Brain pericyte (primary cell): ENCODE measurements at regions not wholly inside any gene's neighbourhood (a gene's known extent, or its start where the extent isn't known, plus 50 kb on each side); places are given as distances from the start of the nearest gene placed in this dataset.
A peak's percentile ranks its signal among the peaks of the same experiment; 100 is the strongest.

Experiments
- DNase-seq: peaks from one replicate; pipeline ENCODE4 v3.0.0-alpha.2; 2012; ENCODE audit warnings: low read depth, low spot score

GRCh38 chr1:47554082-47554481, 116.2 kb downstream of the FOXD2 start:
- no peak for DNase-seq

DNA sequence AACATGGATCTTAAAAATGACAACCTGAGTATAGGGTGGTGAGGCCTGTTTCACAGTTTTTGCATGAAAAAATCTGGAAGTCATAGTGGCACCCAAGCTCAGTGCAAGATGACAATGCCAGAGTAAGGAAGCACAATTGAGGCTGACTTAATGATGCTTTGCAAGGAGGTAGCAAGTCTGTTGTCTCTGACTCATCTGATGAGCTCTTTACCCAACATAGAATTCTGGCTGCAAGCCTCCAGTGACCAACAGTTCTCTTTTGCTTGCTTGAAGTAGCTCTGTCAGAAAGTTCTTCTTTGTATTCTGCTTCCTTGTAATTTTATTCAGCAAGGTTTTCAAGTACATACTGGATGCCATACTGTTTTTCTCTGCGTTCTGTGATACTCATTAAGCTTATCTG, 117.1 kb downstream of the FOXD2 start:
- no peak for DNase-seq

DNA sequence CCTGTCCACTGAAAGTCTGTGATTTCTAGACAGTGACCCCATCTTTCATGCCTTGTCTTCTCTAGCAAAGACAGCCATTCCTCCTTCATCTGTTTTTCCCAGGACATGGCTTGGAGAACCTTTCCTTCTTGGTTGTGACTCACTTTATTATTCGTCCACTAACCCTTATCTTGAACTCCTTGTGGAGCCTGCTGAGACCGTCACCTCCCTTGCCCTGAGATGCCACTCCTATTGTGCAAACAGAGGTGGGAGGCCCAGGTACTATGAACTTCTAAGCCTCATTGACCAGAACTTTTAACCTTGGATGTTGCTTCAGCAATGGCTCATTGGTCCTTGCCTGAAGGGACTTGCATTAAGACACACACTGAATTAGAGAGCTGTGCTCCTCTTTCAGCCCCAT, 117.5 kb downstream of the FOXD2 start:
- no peak for DNase-seq

DNA sequence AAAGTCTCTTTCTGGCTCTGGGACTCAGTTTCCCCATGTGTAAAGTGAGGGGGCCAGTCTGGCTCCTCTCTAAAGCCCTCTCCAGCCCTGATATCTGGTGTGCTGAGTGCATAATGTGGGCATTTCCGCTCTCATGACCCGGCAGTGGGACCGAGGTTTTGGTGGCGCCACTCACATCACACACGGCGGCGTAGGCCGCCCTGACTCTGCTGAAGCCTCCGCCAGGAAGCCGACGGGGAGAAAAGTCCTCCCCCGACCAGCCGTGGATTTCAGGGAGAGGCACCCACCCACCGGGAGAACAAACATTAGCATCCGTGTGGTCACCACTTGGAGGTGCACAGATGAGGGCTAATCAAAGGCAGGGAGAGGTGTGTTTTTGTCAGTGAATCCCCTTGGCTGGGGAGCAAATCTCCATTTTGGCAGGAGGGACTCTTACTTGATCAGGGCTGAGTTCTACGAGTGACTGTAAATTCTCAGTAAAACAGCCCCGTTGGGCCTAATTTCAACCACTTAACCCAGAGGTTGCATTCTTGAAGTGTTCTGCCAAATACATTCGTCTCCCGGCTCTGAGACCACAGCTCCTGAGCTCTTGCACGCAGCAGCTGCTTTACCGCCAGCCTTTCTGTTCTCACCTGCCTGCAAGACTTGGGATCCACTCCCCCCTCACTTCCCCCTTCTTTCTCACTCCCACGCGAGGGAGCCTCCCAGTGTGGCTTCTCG, 118.2 kb downstream of the FOXD2 start:
- no peak for DNase-seq

GRCh38 chr1:47557066-47557465, 119.2 kb downstream of the FOXD2 start:
- no peak for DNase-seq

- no peak for DNase-seq
These were observed 121.1 kb downstream of the FOXD2 start for GRCh38 chr1:47558601-47559593.

DNA sequence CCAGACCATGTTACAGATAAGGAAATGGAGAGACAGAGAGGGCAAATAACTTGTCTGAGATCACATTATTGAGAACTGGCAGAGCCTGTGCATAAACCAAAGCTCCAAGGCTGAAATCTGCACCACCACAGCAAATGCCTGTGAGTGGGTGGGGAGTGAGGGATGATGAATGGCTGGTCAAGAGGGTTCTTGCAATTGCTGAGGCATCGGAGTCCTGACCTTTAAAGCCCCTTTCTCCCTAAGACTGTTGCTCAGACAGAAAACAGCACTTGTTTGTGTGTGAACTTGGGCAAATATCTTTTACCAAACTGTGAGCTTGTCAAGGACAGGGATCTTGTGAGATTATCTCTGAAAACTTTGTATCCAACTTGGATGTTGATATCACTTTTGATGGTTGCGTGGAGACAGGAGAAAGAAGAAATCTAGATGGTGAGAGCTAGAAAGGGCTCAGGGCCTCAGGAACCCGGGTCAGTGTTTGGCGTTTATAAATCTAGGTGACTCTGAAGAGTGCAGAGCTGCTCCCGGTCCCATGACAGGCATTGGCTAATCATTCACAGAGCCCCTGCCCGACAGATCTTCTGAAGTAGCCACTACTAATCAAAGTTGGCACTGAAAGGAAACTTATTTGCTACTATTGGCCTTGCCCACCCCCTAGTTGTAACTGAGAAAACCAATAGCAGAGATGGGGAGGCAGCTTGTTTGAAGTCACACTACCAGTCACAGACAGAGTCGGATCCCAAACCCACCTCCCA, 122.3 kb downstream of the FOXD2 start:
- DNase-seq, result no peak

DNA sequence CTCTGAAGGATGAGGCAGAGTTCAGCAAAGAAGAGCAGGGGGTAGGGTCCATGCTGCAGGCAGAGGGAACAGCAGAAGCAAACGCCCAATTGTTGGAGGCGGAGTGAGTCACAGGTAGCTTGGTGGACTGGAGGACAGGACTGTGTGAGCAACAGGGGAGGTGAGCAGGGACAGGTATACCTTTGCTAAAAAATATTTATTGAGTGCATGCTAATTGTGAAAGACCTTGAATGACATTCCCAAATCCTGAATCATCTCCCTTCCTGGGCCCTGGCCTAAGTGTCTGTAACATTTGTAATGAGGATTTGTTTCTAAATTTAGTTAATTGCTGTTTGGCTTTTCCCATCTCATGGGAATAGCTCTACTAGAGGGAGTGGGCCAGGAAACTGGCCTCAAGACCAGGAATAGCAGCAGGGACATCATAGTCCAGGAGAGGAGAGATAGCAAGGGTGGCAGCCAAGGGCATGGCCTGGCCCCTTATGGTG, 123.7 kb downstream of the FOXD2 start:
- DNase-seq, result no peak

DNA sequence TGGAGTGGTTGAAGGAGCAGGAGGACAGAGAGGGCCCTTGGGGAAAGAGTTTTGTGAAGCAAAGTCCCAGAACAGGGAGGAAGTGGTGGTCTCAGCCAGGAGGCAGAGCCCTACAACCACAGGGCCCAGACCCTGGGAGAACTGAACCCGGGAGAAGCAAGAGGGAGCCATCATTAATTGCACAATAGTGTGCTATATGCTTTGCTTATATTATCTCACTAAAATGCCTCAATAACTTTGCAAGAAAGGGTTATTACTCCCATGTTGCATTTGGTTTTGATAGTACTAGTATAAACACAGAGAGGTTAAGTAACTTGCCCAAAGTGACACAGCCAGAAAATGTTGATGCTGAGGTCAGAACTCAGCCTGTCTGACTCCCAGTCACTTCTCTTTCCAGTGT, 124.3 kb downstream of the FOXD2 start:
- no peak for DNase-seq

DNA sequence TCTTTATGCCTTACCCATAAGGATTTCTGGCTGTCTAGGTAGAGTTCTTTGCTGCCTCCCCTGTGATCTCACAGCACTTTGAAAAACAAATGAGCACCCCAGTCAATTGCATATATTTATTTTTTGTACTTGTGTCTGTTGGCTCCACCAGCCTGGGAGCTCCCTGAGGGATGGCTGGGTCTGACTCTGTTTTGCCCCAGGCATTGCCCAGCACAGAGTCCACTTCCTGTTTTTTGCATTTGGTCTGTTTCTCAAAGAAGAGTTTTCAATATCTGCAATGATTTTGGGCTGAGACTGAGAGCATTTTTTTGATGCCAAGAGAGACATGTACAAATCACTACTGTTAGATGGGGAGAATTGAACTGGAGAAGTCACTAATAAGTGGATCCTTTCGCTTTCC, 125.0 kb downstream of the FOXD2 start:
- DNase-seq, result no peak

- DNase-seq, result no peak
These were observed 125.4 kb downstream of the FOXD2 start for GRCh38 chr1:47563201-47563600.

DNA sequence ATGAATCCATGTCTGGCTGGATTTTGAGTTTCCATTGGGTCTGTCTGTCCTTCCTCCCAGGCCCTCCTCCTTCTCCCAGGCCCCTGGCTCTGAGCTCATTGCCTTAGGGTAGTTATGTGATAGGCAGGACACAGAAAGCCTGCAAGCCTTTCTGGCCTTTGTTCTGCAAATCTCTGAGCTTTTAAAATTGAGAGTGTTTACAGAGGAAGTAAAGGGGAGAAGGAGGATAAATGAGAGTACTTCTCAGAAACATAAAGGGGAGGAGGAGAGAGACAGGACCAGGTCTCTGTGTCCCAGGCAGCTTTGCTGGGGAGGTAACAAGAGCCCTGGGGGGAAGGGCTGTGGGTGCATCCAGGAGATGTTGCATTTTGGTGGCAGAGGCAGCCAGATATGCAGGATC, 126.7 kb downstream of the FOXD2 start:
- no peak for DNase-seq

DNA sequence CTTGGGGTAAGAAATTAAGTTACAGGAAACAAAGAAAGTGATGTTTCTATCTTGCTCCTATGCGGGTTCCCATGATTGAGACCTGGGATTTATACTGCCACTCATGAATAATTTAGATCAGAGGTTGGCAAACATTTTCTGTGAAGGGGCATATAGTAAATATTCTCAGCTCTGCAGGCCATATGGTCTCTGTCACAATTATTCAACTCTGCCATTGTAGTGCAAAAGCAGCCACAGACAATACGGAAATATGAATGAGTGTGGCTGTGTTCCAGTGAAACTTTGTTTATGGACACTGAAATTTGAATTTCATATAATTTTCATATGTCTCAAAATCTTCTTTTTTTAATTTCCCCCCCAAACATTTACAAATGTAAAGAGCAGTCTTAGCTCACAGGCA, 127.2 kb downstream of the FOXD2 start:
- DNase-seq, result no peak

DNA sequence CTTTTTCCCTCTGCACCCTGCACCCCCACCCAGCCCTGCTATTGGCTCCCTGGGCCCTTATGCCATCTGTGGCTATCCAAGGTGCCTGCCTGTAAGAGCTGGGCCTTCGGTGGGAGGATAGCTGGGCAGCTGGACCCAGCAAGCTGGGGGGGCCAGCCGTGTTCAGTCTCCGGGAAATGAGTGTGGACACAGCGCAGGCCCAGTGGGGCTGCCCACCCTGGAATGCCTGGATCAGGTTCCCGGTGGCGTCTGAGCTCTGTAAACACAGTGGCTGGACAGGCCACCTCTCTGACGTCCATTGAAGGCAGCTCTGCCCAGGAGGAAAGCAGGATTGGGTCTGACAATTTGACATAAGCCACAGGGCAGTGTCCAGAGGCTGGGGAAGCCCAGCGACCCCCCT, 127.8 kb downstream of the FOXD2 start:
- no peak for DNase-seq

- DNase-seq, result no peak
These were observed 130.9 kb downstream of the FOXD2 start for GRCh38 chr1:47568763-47569162.

DNA sequence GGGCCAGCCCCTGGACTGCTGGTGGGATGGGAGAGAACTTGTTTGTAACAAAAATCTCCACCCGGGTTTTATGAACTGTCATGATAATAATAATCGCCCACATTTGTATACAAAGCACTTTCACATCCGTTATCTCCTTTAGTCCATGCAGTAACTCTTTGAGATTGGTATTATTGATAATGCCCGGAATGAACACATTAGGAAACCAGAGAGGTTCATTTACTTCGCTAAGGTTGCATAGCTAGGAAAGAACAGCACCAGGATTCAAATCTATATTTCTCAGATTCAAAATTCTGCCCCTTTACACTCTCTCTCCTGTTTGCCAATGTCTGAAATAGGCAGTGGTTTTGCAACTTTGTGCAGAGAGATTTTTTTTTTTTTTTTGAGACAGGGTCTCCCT, 131.4 kb downstream of the FOXD2 start:
- no peak for DNase-seq

DNA sequence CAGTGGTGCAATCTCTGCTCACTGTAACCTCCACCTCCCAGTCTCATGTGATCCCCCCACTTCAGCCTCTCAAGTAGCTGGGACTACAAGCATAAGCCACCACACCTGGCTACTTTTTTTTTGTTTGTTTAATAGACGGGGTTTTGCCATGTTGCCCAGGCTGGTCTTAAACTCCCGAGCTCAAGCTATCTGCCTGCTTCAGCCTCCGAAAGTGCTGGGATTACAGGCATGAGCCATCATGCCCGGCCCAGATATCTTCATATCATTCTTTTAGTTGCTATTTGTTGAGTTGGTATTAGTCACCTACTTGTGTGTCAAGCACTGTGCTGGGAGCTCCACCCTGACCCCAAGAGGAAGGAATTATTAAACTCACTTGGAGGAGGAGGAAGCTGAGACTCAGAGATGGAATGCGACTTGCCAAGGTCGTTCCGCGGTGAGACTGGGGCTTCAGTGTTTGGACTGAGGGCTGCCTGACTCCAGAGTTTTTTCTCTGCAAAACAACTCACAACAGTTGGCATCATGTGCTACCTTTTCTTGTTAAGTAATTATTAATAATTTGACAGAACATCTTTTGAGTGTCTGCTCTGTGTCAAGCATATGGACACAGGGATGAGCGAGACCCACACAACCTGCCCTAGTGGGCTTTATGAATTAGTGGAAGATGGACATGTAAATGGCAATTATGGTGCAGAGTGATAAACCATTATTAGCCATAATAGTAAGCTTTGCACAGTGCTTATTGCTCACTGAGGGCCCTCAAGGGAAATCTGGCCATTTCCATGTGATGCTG, 132.0 kb downstream of the FOXD2 start:
- peak; percentile 27 for DNase-seq

GRCh38 chr1:47571161-47571560, 133.3 kb downstream of the FOXD2 start:
- no peak for DNase-seq

GRCh38 chr1:47571952-47572351, 134.1 kb downstream of the FOXD2 start:
- no peak for DNase-seq

DNA sequence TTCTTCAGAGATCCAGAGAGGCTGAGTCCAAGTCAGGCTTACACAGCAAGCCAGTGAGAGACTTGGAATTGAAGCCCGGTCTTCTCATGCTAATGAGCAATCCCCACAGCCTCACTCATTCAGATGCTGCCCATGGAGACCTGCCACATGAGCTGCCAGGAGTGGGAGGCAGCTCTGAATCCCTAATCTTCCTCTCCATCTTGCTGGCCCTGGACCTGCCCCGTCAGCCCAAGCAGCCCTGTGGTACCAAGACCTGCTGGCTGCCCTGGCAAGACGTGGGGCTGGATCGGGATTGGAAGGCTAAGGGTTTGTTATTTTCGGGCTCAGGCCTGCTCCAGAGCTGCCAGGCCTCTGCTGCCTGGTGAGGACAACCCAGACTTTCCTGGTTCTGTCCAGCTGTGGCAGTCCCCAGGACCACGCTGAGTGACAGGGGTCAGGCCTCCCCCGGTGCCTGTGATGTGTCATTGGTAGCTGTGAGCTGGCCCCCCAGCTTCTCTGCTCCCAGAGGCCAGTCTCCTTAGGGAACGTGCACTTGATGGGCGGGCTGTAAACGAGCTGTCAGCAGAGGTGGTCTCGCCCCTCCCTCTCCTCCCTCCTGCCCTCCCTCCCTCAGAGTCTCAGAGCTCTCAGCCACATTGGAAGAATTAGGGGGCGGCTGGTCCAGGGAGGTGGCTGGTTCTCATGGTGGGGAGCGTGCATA, 135.0 kb downstream of the FOXD2 start:
- no peak for DNase-seq
